LNCaP clone FGC (cell line): ENCODE measurements at regions not wholly inside any gene's neighbourhood (a gene's known extent, or its start where the extent isn't known, plus 50 kb on each side); places are given as distances from the start of the nearest gene placed in this dataset.

Experiments used
- DNase-seq: peaks from one replicate; pipeline ENCODE4 v3.0.0-alpha.2; 2011; ENCODE audit warnings: low read depth
- H3K4me3 ChIP-seq: 2 replicates; pipeline ENCODE4 v1.5.1; 2011; ENCODE audit warnings: mild to moderate bottlenecking, low read depth, low read length, control low read depth
- CTCF ChIP-seq: IDR thresholded peaks from 2 replicates; pipeline ENCODE4 v1.5.1; 2012; ENCODE audit warnings: mild to moderate bottlenecking; ENCODE audit not compliant: control insufficient read depth, insufficient read depth; ENCODE audit errors: extremely low read depth

- DNase-seq, result no peak
- TF ChIP-seq CTCF, result no peak
- no peak overlapping the region for H3K4me3 ChIP-seq
Observed at GRCh38 chr4:125517831-125518230, 203.1 kb downstream of the FAT4 start.

GRCh38 chr4:125518281-125518680 lies 203.5 kb downstream of the FAT4 start:
- DNase-seq, result no peak
- H3K4me3 ChIP-seq, result no peak overlapping the region
- TF ChIP-seq CTCF, result no peak

- no peak for TF ChIP-seq CTCF
- no peak overlapping the region for H3K4me3 ChIP-seq
- DNase-seq, result no peak
Observed at GRCh38 chr4:125519371-125520146, 204.8 kb downstream of the FAT4 start.

GRCh38 chr4:125520258-125520990 lies 205.7 kb downstream of the FAT4 start:
- DNase-seq, result no peak
- H3K4me3 ChIP-seq, result no peak overlapping the region
- TF ChIP-seq CTCF, result no peak

GRCh38 chr4:125522588-125522987 lies 207.8 kb downstream of the FAT4 start:
- no peak overlapping the region for H3K4me3 ChIP-seq
- no peak for TF ChIP-seq CTCF
- no peak for DNase-seq

GRCh38 chr4:125522992-125523391 lies 208.2 kb downstream of the FAT4 start:
- no peak for DNase-seq
- TF ChIP-seq CTCF, result no peak
- no peak overlapping the region for H3K4me3 ChIP-seq
